ENCODE measurements at regions not wholly inside any gene's neighbourhood (a gene's known extent, or its start where the extent isn't known, plus 50 kb on each side); places are given as distances from the start of the nearest gene placed in this dataset.

DNA sequence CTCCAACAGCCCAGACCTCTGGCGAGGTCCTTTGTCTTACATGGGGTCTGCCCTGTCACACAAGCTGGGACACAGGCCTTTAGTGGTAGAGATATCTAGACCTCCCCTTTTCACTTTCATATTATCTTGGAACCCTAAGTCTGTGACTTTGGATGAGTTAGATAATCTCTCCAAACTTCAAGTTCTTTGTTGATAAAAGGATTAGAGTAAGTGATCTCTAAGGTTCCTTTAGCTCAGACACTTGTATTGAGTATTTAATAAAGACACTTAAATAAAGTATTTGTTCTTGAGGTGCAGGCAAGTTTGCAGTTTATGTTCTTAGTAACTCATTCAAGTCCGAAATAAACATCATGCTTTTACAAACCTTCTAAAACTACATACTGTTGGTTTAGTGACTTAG, 459.6 kb downstream of the SHQ1 start:
- TF ChIP-seq EZH2phosphoT487 (conservative IDR thresholded peaks at IDR 0.05; ENCODE audit: low read length) (no peak), CTCF (IDR thresholded peaks at IDR 0.05; ENCODE audit: insufficient read depth, low read length, poor library complexity, severe bottlenecking) (no peak)
- Histone ChIP-seq H3K36me3 (ENCODE audit: low read length) (no peaks in the 10 kb centered on the region), H3K9ac (ENCODE audit: low read length) (no peak overlapping the region), H3K27ac (ENCODE audit: low read depth, low read length) (no peak overlapping the region), H3K9me2 (replicated peaks; ENCODE audit: insufficient read depth, low read length) (no peaks in the 10 kb centered on the region), H3K27me3 (ENCODE audit: low read length) (no peaks in the 10 kb centered on the region), H3K79me2 (ENCODE audit: insufficient read depth, low read length) (peaks cover 33% of the 10 kb centered on the region; the same call in 1 of the 2 replicates), H2AFZ (ENCODE audit: low read depth, low read length, severe bottlenecking) (no peak overlapping the region), H4K20me1 (ENCODE audit: low read depth, low read length) (peaks cover 48% of the 10 kb centered on the region), H3K9me3 (ENCODE audit: insufficient read depth, low read length) (no peaks in the 10 kb centered on the region), H3K4me2 (ENCODE audit: low read depth, low read length, poor library complexity, severe bottlenecking) (no peak overlapping the region), H3K4me3 (ENCODE audit: insufficient read depth, low read length, poor library complexity, severe bottlenecking) (no peak overlapping the region), H3F3A (ENCODE audit: insufficient read depth) (no peaks in the 10 kb centered on the region)

- no peak overlapping the region for H3K27ac ChIP-seq (ENCODE audit: low read depth, low read length)
- H3K36me3 ChIP-seq (ENCODE audit: low read length), result no peaks in the 10 kb centered on the region
- H3K9me3 ChIP-seq (ENCODE audit: insufficient read depth, low read length), result no peaks in the 10 kb centered on the region
- H2AFZ ChIP-seq (ENCODE audit: low read depth, low read length, severe bottlenecking), result no peak overlapping the region
- H3K9me2 ChIP-seq (replicated peaks; ENCODE audit: insufficient read depth, low read length), result no peaks in the 10 kb centered on the region
- H3K9ac ChIP-seq (ENCODE audit: low read length), result no peak overlapping the region
- TF ChIP-seq CTCF (IDR thresholded peaks at IDR 0.05; ENCODE audit: insufficient read depth, low read length, poor library complexity, severe bottlenecking) (no peak), EZH2phosphoT487 (conservative IDR thresholded peaks at IDR 0.05; ENCODE audit: low read length) (no peak)
- no peak overlapping the region for H3K4me3 ChIP-seq (ENCODE audit: insufficient read depth, low read length, poor library complexity, severe bottlenecking)
- no peaks in the 10 kb centered on the region for H3K27me3 ChIP-seq (ENCODE audit: low read length)
- H3K79me2 ChIP-seq (ENCODE audit: insufficient read depth, low read length), result peaks cover 35% of the 10 kb centered on the region; the same call in 1 of the 2 replicates
- H3F3A ChIP-seq (ENCODE audit: insufficient read depth), result no peaks in the 10 kb centered on the region
- H3K4me2 ChIP-seq (ENCODE audit: low read depth, low read length, poor library complexity, severe bottlenecking), result no peak overlapping the region
- peaks cover 44% of the 10 kb centered on the region for H4K20me1 ChIP-seq (ENCODE audit: low read depth, low read length)
Measured at GRCh38 chr3:72388117-72388516, 460.1 kb downstream of the SHQ1 start.

DNA sequence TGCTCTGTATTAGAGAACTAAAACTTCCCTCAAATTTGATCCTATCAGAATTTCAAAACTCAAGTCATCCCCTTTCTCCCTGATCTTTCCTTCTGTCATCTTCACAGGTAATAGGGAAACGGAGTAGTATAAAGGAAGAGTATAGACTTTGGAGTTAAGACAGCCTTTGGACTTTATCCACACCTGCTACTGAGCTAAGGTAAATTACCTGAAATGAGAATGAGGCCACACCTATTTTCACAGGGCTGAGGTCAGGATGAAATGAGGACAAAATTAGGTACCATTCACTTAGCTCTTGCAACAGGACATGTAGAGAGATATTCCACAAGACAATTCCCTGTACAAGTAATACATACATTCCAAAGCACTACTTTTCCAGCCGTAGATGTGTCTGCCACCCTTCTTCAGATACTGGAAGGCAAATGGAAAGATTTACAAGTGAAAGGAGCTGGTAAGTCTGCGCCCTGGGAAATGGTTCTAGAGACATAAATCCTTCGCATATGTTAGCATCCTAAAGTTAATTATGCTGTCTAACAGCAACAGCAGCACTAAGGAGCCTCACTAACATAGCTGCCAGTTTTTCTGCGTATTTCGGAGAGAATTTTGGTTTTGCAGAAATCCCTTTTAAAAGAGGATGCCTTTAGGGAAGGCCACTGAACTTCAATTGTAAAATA, 461.8 kb downstream of the SHQ1 start:
- Histone ChIP-seq H3K36me3 (ENCODE audit: low read length) (no peaks in the 10 kb centered on the region), H3K79me2 (ENCODE audit: insufficient read depth, low read length) (peaks cover 38% of the 10 kb centered on the region; the same call in 1 of the 2 replicates), H3K27ac (ENCODE audit: low read depth, low read length) (no peak overlapping the region), H4K20me1 (ENCODE audit: low read depth, low read length) (peaks cover 45% of the 10 kb centered on the region), H3K9ac (ENCODE audit: low read length) (no peak overlapping the region), H3F3A (ENCODE audit: insufficient read depth) (no peaks in the 10 kb centered on the region), H2AFZ (ENCODE audit: low read depth, low read length, severe bottlenecking) (no peak overlapping the region), H3K9me3 (ENCODE audit: insufficient read depth, low read length) (no peaks in the 10 kb centered on the region), H3K4me3 (ENCODE audit: insufficient read depth, low read length, poor library complexity, severe bottlenecking) (no peak overlapping the region), H3K9me2 (replicated peaks; ENCODE audit: insufficient read depth, low read length) (no peaks in the 10 kb centered on the region), H3K4me2 (ENCODE audit: low read depth, low read length, poor library complexity, severe bottlenecking) (no peak overlapping the region), H3K27me3 (ENCODE audit: low read length) (no peaks in the 10 kb centered on the region)
- TF ChIP-seq EZH2phosphoT487 (conservative IDR thresholded peaks at IDR 0.05; ENCODE audit: low read length) (no peak), CTCF (IDR thresholded peaks at IDR 0.05; ENCODE audit: insufficient read depth, low read length, poor library complexity, severe bottlenecking) (no peak)

All from SU-DHL-6 (cell line).